Fibroblast of villous mesenchyme (primary cell): ENCODE measurements at regions not wholly inside any gene's neighbourhood (a gene's known extent, or its start where the extent isn't known, plus 50 kb on each side); places are given as distances from the start of the nearest gene placed in this dataset.

Experiments used
- DNase-seq: peaks from one replicate; pipeline ENCODE4 v3.0.0-alpha.2; 2010; ENCODE audit warnings: low read depth
- H3K4me3 ChIP-seq: 2 replicates; pipeline ENCODE4 v1.5.1; 2011; ENCODE audit warnings: low read depth, mild to moderate bottlenecking, low read length
- CTCF ChIP-seq: IDR thresholded peaks from 2 replicates; pipeline ENCODE4 v1.5.1; 2012; ENCODE audit warnings: low read depth, mild to moderate bottlenecking, low read length; ENCODE audit not compliant: insufficient read depth

- no peak for TF ChIP-seq CTCF
- DNase-seq = no peak
- no peak overlapping the region for H3K4me3 ChIP-seq
These were observed 174.0 kb upstream of the NDST4 start for GRCh38 chr4:115287426-115287825.

- TF ChIP-seq CTCF = no peak
These were observed 165.9 kb upstream of the NDST4 start for GRCh38 chr4:115279330-115279729.

GRCh38 chr4:115278830-115279229, 165.4 kb upstream of the NDST4 start:
- DNase-seq = no peak
- H3K4me3 ChIP-seq = no peak overlapping the region
- no peak for TF ChIP-seq CTCF

More at GRCh38 chr4:115279330-115279729, 165.9 kb upstream of the NDST4 start:
- no peak for DNase-seq
- H3K4me3 ChIP-seq = no peak overlapping the region

GRCh38 chr4:115275615-115276014, 162.2 kb upstream of the NDST4 start:
- no peak for TF ChIP-seq CTCF
- no peak for DNase-seq
- H3K4me3 ChIP-seq = no peak overlapping the region

- no peak overlapping the region for H3K4me3 ChIP-seq
- DNase-seq = no peak
- no peak for TF ChIP-seq CTCF
These were observed 161.1 kb upstream of the NDST4 start for GRCh38 chr4:115274545-115274944.

- no peak for TF ChIP-seq CTCF
- no peak overlapping the region for H3K4me3 ChIP-seq
- no peak for DNase-seq
These were observed 159.2 kb upstream of the NDST4 start for GRCh38 chr4:115272594-115272993.

- DNase-seq = no peak
- TF ChIP-seq CTCF = no peak
- no peak overlapping the region for H3K4me3 ChIP-seq
These were observed 158.8 kb upstream of the NDST4 start for GRCh38 chr4:115272185-115272584.
